Subcutaneous abdominal adipose tissue (tissue), 5 donors: ENCODE measurements at regions not wholly inside any gene's neighbourhood (a gene's known extent, or its start where the extent isn't known, plus 50 kb on each side); places are given as distances from the start of the nearest gene placed in this dataset.

Source experiments
- H3K27ac ChIP-seq: one replicate; pipeline ENCODE4 v1.7.0; 2013; ENCODE audit warnings: low read depth, mild to moderate bottlenecking, inconsistent platforms, low read length, moderate library complexity
- H3K27me3 ChIP-seq, 5 donors: one replicate each; pipeline ENCODE4 v1.7.0; 2013; ENCODE audit warnings: low read length in 5 of 5, inconsistent platforms in 1 of 5; ENCODE audit not compliant: control insufficient read depth in 5 of 5, insufficient read depth in 4 of 5
- H3K36me3 ChIP-seq, 5 donors: one replicate each; pipeline ENCODE4 v1.7.0; 2013; ENCODE audit warnings: low read length in 5 of 5; ENCODE audit not compliant: control insufficient read depth in 5 of 5, insufficient read depth in 5 of 5
- H3K4me1 ChIP-seq, 5 donors: one replicate each; pipeline ENCODE4 v1.7.0; 2013; ENCODE audit warnings: low read length in 5 of 5, mild to moderate bottlenecking in 3 of 5, moderate library complexity in 1 of 5; ENCODE audit not compliant: control insufficient read depth in 5 of 5, insufficient read depth in 5 of 5
- H3K4me3 ChIP-seq, 5 donors: one replicate each; pipeline ENCODE4 v1.7.0; 2013; ENCODE audit warnings: low read length in 5 of 5, low read depth in 1 of 5
- H3K9ac ChIP-seq, 5 donors: one replicate each; pipeline ENCODE4 v1.7.0; 2013; ENCODE audit warnings: low read length in 5 of 5, mild to moderate bottlenecking in 4 of 5, moderate library complexity in 3 of 5
- H3K9me3 ChIP-seq, 5 donors: one replicate each; pipeline ENCODE4 v1.7.0; 2013; ENCODE audit warnings: low read length in 5 of 5; ENCODE audit not compliant: control insufficient read depth in 5 of 5
- donor health status: healthy.
- donor health status: healthy.
- donor health status: healthy.
- donor health status: healthy.
- donor health status: healthy.

DNA sequence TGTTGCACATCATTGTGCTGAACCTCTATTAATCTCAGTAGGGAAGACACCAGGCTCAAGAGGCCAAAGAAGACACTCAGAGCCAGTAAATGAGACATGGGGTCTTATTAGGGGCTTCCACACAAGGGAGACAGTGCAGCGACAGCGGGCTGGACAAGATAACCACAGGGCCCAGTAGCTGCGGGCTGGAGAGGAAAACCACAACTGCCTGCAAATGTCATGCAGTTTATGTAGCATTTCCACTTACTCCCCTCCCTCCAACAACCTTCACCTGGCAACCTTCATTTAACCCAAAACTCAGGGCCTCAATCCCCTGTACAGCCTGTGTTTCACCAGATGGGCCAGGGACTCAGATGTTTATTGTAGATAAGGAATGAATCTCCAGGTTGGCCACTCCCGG lies 185.6 kb downstream of the UTP18 start:
- Histone ChIP-seq H3K4me1 (no peaks in the 10 kb centered on the region), H3K27me3 (peaks cover 0 to 7% (median 0%) of the 10 kb centered on the region in 5 donors), H3K9ac (no peak overlapping the region), H3K4me3 (no peak overlapping the region), H3K36me3 (no peaks in the 10 kb centered on the region), H3K9me3 (no peaks in the 10 kb centered on the region), H3K27ac (no peak overlapping the region)

DNA sequence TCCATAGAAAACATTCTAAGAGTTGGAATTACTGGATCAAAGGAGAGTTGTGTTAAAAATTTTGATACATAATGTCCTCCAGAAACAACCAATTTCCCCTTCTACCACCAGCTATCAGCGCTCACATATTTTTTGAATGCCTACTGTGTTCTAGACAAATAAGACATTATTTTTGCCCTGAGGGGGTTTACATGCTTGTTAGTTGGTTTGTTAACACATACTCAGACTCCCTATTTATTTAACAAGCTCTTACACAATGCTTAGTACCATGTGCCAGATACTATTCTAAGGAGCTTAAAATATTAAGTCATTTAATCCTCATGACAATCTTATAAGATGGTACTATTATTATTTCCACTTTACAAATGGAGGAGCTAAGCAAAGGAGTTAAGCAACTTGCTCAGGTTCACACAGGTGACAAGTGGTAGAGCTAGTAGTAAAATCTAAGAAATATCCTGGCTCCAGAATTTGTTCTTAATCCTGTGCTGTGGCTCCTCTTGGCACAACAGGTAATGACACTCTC lies 194.2 kb downstream of the UTP18 start:
- Histone ChIP-seq H3K27ac (no peak overlapping the region), H3K9ac (no peak overlapping the region), H3K9me3 (no peaks in the 10 kb centered on the region), H3K4me1 (no peaks in the 10 kb centered on the region), H3K4me3 (no peak overlapping the region), H3K36me3 (no peaks in the 10 kb centered on the region), H3K27me3 (no peaks in the 10 kb centered on the region)

DNA sequence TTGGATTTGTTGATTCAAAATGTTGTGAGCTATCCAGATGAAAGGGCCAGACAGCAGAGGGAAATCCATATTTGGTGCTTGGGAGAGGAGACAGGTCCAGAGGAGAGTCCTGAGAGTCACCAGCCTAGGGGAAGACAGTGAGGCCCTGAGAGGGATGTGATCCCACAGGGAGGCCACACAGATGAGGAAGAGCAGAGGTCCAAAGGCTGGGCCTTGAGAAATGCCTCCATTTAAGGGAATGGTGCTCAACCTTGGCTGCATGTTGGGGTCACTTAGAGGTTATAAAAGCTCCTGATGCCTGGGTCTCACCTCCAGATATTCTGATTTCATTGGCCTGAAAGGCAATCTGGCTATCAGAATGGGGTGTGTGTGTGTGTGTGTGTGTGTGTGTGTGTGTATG lies 194.9 kb downstream of the UTP18 start:
- Histone ChIP-seq H3K4me3 (no peak overlapping the region), H3K9ac (no peak overlapping the region), H3K27ac (no peak overlapping the region), H3K9me3 (no peaks in the 10 kb centered on the region), H3K4me1 (no peaks in the 10 kb centered on the region), H3K36me3 (no peaks in the 10 kb centered on the region), H3K27me3 (no peaks in the 10 kb centered on the region)

DNA sequence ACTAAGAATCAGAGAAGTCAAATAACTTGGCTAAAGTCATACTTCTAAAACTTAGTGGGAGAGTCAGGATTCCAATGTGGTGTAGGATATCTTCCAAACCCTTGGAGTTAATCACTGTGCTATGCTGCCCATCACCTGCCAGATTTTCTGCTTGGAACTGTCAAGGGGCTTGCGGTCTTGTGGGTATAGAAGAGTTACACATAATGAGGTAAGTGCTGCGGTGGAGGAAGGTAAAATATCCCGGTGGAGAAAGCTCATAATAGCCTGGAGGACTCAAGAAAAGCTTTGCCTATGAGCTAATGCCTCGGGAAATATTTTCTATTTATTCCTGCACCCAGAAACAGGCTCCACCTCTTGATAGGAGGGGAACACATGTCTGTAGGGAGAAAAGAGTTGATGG lies 195.6 kb downstream of the UTP18 start:
- Histone ChIP-seq H3K27ac (no peak overlapping the region), H3K9me3 (no peaks in the 10 kb centered on the region), H3K4me1 (no peaks in the 10 kb centered on the region), H3K36me3 (no peaks in the 10 kb centered on the region), H3K4me3 (no peak overlapping the region), H3K9ac (no peak overlapping the region), H3K27me3 (no peaks in the 10 kb centered on the region)

DNA sequence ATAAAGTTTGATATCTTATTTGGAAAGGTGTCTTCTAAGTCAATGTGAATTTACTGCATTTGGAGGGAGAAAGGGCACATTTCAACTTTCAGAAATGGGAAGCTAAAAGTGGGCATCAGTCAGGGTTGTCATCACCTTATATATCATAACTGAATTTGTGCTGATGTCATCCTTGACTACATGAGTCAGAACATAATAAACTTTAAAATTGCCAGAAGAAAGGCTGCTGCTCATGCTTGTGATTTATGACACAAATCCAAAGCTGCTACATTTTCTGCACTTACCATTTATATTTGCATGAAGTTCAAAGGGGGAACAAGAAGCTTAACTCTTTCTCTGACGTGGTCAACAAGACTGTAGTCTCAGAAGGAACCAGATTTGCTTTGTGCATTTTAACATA lies 196.6 kb downstream of the UTP18 start:
- Histone ChIP-seq H3K27ac (no peak overlapping the region), H3K36me3 (no peaks in the 10 kb centered on the region), H3K9me3 (no peaks in the 10 kb centered on the region), H3K4me1 (no peaks in the 10 kb centered on the region), H3K9ac (no peak overlapping the region), H3K4me3 (no peak overlapping the region), H3K27me3 (no peaks in the 10 kb centered on the region)

DNA sequence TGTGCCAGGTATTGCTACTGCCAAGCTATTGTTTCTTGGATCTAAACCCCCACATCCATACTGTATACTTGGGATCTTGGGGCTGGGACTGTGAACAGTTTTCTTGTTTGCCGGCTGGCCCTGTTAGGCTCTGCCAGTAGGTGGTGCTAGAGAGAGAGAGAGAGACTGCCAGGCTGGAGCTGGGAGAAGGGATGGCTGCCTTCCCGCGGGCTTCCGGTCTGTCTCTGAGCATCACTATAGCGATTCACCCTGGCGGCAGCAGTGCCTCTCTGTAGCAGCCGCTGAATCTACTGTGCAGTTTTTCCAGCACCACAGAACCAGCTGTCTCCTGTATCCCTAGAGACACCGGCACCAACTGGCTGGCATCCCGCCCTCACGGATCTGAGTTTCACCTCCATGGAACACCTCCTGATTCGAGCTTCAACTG lies 201.2 kb downstream of the UTP18 start:
- Histone ChIP-seq H3K36me3 (no peaks in the 10 kb centered on the region), H3K9ac (no peak overlapping the region), H3K27ac (no peak overlapping the region), H3K4me3 (no peak overlapping the region), H3K9me3 (no peaks in the 10 kb centered on the region), H3K27me3 (peaks cover 0 to 3% (median 0%) of the 10 kb centered on the region in 5 donors), H3K4me1 (no peaks in the 10 kb centered on the region)

DNA sequence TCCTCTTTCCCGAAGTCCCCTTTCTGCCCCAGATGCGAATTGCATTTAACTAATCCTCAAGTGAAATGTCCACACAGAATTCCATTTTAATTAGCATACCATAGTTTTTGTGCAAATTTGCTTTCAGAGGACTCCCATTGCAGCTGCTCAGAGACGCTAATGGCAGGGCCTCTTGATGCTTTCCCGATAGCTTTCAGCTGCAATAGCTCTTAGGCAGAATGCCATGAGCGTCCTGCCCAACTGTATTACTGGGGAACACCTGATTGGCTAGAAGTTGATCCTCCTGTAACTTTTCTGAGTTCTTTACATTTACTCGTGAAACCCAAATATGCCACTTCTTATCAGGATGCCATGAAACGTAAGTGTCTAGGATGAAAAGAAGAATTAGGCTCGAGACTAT lies 203.0 kb downstream of the UTP18 start:
- Histone ChIP-seq H3K27me3 (peaks cover 0 to 7% (median 0%) of the 10 kb centered on the region in 5 donors), H3K9ac (no peak overlapping the region), H3K4me3 (no peak overlapping the region), H3K4me1 (no peaks in the 10 kb centered on the region), H3K9me3 (no peaks in the 10 kb centered on the region), H3K27ac (no peak overlapping the region), H3K36me3 (no peaks in the 10 kb centered on the region)

DNA sequence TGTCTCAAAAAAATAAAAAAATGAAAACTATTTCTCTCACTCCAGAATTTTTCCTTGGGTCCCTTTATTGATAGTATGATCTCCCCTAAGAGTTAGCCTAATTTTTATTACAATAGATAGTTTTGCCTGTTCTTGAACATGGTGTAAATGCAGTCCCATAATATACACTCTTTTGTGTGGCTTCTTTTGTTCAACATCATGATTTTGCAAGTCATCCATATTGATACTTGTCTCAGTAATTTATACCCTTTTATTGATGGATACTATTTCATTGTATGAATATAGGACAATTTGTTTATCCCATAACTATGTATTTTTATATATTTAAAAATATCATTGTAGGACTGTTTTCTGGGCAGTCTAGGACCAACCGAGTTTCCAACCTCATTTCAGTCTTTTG lies 207.0 kb downstream of the UTP18 start:
- H3K4me1 ChIP-seq, result no peaks in the 10 kb centered on the region
- no peak overlapping the region for H3K4me3 ChIP-seq
- no peaks in the 10 kb centered on the region for H3K9me3 ChIP-seq
- H3K9ac ChIP-seq, result no peak overlapping the region
- H3K27ac ChIP-seq, result no peak overlapping the region
- H3K27me3 ChIP-seq, result peaks cover 0 to 7% (median 0%) of the 10 kb centered on the region in 5 donors
- no peaks in the 10 kb centered on the region for H3K36me3 ChIP-seq

DNA sequence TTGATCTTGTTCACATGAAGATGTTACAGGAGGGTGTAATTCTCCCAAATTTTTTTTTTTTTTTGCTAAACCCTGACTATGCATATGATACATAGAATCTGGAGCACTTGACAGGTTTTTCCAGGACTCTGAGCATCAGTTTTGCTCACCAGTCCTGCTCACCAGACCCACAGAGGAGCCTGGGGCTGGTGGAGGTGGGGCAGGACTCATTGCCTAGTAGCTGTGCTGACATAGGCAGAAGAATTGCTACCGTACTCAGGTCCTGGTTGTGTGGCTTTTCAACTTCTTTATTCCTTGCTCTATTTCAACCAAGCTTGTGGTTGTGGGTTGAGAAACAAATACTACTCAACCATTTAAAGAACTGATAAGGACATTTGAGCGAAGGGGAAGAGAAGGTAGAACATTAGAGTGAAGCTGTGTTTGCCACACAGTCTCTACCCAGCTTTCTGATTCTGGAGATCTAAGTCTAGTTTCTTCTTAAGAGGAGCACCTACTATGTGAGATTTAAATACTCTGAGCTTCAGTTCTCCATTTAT lies 212.4 kb downstream of the UTP18 start:
- Histone ChIP-seq H3K4me3 (no peak overlapping the region), H3K27ac (no peak overlapping the region), H3K9me3 (no peaks in the 10 kb centered on the region), H3K27me3 (peaks cover 0 to 8% (median 4%) of the 10 kb centered on the region in 5 donors), H3K9ac (no peak overlapping the region), H3K4me1 (no peaks in the 10 kb centered on the region), H3K36me3 (no peaks in the 10 kb centered on the region)

DNA sequence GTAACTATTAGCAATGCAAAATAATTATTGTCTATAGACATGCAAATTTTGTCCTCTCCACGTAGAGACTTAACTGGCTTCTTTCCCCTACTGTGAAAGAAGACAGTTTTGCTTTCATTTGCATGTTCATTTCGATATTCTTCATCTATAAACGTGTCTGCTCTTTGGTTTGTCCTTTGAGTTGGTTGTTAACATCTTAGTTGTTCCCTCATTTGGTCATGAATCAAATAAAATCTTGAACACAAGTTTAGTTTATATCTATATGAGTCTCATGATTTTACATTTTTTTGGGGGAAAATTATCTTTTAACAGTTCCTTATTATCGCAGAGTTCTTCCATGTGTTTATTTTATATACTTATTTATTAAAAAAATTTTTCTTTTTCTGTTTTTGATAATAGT lies 214.4 kb downstream of the UTP18 start:
- Histone ChIP-seq H3K9ac (no peak overlapping the region), H3K27ac (no peak overlapping the region), H3K9me3 (no peaks in the 10 kb centered on the region), H3K36me3 (no peaks in the 10 kb centered on the region), H3K27me3 (peaks cover 0 to 4% (median 4%) of the 10 kb centered on the region in 5 donors), H3K4me3 (no peak overlapping the region), H3K4me1 (no peaks in the 10 kb centered on the region)
